PFSK-1 (cell line): ENCODE measurements at regions not wholly inside any gene's neighbourhood (a gene's known extent, or its start where the extent isn't known, plus 50 kb on each side); places are given as distances from the start of the nearest gene placed in this dataset.

Source experiments
- FOXP2 ChIP-seq: optimal IDR thresholded peaks from 2 replicates; pipeline ENCODE3; 2011; ENCODE audit warnings: borderline replicate concordance, control low read depth, inconsistent platforms; ENCODE audit not compliant: insufficient read depth; ENCODE audit errors: extremely low read length, extremely low read depth
- POLR2AphosphoS5 ChIP-seq: IDR thresholded peaks from 2 replicates; pipeline ENCODE4 v1.6.1; 2012; ENCODE audit warnings: low read depth, mild to moderate bottlenecking, control low read depth, low read length, moderate library complexity
- SIN3A ChIP-seq: IDR thresholded peaks from 2 replicates; pipeline ENCODE4 v1.6.1; 2012; ENCODE audit warnings: mild to moderate bottlenecking, low read length, moderate library complexity, borderline replicate concordance; ENCODE audit not compliant: insufficient read depth
- TAF1 ChIP-seq: IDR thresholded peaks from 2 replicates; pipeline ENCODE4 v1.6.1; 2012; ENCODE audit warnings: low read length, control low read depth, borderline replicate concordance; ENCODE audit not compliant: insufficient read depth
- TF ChIP-seq, protein P1 (sequence below), 2 experiments: IDR thresholded peaks; 2 replicates each; pipeline versions ENCODE4 v1.6.1 to v1.8.0; 2011 to 2012; ENCODE audit warnings: low read depth in 2 of 2, low read length in 2 of 2, control low read depth in 1 of 2, inconsistent platforms in 1 of 2, mild to moderate bottlenecking in 1 of 2, moderate library complexity in 1 of 2; ENCODE audit not compliant: insufficient read depth in 1 of 2

- TF ChIP-seq POLR2AphosphoS5 (no peak), SIN3A (no peak), TAF1 (no peak), FOXP2 (no peak)
- TF ChIP-seq, protein P1, sequence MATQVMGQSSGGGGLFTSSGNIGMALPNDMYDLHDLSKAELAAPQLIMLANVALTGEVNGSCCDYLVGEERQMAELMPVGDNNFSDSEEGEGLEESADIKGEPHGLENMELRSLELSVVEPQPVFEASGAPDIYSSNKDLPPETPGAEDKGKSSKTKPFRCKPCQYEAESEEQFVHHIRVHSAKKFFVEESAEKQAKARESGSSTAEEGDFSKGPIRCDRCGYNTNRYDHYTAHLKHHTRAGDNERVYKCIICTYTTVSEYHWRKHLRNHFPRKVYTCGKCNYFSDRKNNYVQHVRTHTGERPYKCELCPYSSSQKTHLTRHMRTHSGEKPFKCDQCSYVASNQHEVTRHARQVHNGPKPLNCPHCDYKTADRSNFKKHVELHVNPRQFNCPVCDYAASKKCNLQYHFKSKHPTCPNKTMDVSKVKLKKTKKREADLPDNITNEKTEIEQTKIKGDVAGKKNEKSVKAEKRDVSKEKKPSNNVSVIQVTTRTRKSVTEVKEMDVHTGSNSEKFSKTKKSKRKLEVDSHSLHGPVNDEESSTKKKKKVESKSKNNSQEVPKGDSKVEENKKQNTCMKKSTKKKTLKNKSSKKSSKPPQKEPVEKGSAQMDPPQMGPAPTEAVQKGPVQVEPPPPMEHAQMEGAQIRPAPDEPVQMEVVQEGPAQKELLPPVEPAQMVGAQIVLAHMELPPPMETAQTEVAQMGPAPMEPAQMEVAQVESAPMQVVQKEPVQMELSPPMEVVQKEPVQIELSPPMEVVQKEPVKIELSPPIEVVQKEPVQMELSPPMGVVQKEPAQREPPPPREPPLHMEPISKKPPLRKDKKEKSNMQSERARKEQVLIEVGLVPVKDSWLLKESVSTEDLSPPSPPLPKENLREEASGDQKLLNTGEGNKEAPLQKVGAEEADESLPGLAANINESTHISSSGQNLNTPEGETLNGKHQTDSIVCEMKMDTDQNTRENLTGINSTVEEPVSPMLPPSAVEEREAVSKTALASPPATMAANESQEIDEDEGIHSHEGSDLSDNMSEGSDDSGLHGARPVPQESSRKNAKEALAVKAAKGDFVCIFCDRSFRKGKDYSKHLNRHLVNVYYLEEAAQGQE (IDR thresholded peaks at IDR 0.05; ENCODE audit: insufficient read depth in 1 of 2, low read depth in 2 of 2, low read length in 2 of 2): no peak
Measured at GRCh38 chr12:115500872-115501271, 776.6 kb downstream of the MED13L start.

DNA sequence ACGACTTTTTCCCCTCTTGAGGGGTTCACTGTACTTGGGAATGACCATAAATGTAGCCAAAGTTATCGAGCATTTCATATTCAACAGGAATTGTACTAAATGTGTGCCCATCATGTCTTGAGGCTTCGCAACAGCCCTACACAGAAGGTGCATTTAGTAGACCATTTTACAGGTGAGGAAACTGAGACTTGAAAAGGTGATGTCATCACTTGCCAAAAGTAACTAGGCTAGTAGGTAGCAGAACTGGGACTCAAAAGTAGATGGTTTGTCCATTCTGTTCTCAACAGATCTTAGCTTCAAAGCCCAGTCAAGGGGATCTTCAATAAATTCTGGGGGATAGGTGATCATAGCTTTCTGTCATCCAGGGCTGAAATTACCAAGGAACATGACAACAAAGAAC, 782.2 kb downstream of the MED13L start:
- TF ChIP-seq TAF1 (no peak), FOXP2 (no peak), POLR2AphosphoS5 (no peak)
- TF ChIP-seq, protein P1 (IDR thresholded peaks at IDR 0.05; ENCODE audit: insufficient read depth in 1 of 2, low read depth in 2 of 2, low read length in 2 of 2): no peak

DNA sequence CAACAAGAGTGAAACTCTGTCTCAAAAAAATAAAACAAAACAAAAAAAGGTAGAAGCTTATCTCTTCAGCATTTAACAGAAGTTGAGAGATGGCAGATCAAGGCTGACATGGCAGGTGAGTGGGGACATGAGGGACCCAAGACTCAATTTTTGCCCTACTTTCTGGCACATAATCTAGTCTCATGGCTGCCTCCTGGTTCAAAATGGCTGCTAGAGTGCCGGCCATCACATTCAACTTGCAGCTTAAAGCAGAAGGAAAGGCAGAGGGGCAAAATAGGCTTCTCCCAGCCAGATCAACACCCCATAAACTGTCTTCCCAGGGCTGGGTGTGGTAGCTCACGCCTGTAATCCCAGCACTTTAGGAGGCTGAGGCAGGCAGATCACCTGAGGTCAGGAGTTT, 784.9 kb downstream of the MED13L start:
- TF ChIP-seq TAF1 (no peak), SIN3A (no peak), FOXP2 (no peak), POLR2AphosphoS5 (no peak)
- TF ChIP-seq, protein P1 (IDR thresholded peaks at IDR 0.05; ENCODE audit: insufficient read depth in 1 of 2, low read depth in 2 of 2, low read length in 2 of 2): no peak

GRCh38 chr12:115491511-115492250, 785.8 kb downstream of the MED13L start:
- TF ChIP-seq TAF1 (no peak), SIN3A (no peak), FOXP2 (no peak), POLR2AphosphoS5 (no peak)
- TF ChIP-seq, protein P1 (IDR thresholded peaks at IDR 0.05; ENCODE audit: insufficient read depth in 1 of 2, low read depth in 2 of 2, low read length in 2 of 2): no peak
